Fibroblast of lung (primary cell): ENCODE measurements at regions not wholly inside any gene's neighbourhood (a gene's known extent, or its start where the extent isn't known, plus 50 kb on each side); places are given as distances from the start of the nearest gene placed in this dataset.

Source experiments
- CTCF ChIP-seq, 2 donors: IDR thresholded peaks in 1 of 2; conservative IDR thresholded peaks in 1 of 2; 1 replicate in 1 of 2; 2 replicates in 1 of 2; pipeline ENCODE4 v1.5.1; 2011 to 2012; ENCODE audit warnings: low read length in 2 of 2, control low read depth in 1 of 2, inconsistent platforms in 1 of 2, low read depth in 1 of 2, mild to moderate bottlenecking in 1 of 2
- EZH2 ChIP-seq: IDR thresholded peaks from 2 replicates; pipeline ENCODE4 v1.5.1; 2012; ENCODE audit warnings: low read length, control low read depth, mild to moderate bottlenecking; ENCODE audit errors: missing control alignments

GRCh38 chr1:232209357-232209756 lies 420.6 kb downstream of the SIPA1L2 start:
- TF ChIP-seq CTCF (conservative IDR thresholded peaks at IDR 0.05 in 1 of 2, IDR thresholded peaks at IDR 0.05 in 1 of 2; ENCODE audit: low read depth in 1 of 2, low read length in 2 of 2) (no peak), EZH2 (no peak)
